ENCODE measurements at regions not wholly inside any gene's neighbourhood (a gene's known extent, or its start where the extent isn't known, plus 50 kb on each side); places are given as distances from the start of the nearest gene placed in this dataset.

DNA sequence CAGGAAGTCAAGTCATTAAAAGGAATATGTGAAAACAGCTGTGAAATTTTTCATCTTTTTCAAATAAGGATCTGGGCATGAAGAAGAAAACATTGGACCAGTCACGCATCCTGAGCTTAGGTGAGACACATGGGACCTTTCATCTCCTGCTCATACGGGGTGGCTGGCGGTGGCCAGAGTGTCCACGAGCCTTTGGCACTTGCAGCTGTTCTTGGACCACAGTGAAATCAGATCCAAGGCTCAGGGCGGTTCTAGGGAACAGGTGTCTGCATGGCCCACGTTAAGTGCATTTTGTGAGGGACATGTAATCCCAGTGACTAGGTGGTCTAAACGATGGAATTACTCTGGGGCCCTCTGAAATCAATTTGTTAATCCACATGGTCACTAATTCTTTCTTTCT, 212.7 kb upstream of the COPS8 start:
- ChIA-PET POLR2A (no interaction called here), CTCF (interaction anchor here (0.6 kb wide), 1 partner anchor 116 kb away, joined by 3 read pairs; no protein-coding TSS in a partner anchor)
- BruUV-seq (replicated peaks): no TSS peak
- Mint-ChIP-seq H3K27ac (ENCODE audit: low read depth, unreplicated experiment) (no peak overlapping the region), H3K9me3 (ENCODE audit: unreplicated experiment) (no peaks in the 10 kb centered on the region), H3K27me3 (ENCODE audit: insufficient read depth, unreplicated experiment) (no peaks in the 10 kb centered on the region), H3K4me3 (ENCODE audit: unreplicated experiment) (no peak overlapping the region), H3K36me3 (ENCODE audit: insufficient read depth, unreplicated experiment) (no peaks in the 10 kb centered on the region), H3K4me1 (ENCODE audit: insufficient read depth, unreplicated experiment) (peaks cover 19% of the 10 kb centered on the region)
- intact Hi-C loops (cut with micrococcal nuclease): loop anchor here (10.0 kb wide), 2 partner anchors 102 to 158 kb away; no protein-coding TSS in a partner anchor
- DNase-seq (ENCODE audit: unreplicated experiment): no peak
- TF ChIP-seq, protein P1, sequence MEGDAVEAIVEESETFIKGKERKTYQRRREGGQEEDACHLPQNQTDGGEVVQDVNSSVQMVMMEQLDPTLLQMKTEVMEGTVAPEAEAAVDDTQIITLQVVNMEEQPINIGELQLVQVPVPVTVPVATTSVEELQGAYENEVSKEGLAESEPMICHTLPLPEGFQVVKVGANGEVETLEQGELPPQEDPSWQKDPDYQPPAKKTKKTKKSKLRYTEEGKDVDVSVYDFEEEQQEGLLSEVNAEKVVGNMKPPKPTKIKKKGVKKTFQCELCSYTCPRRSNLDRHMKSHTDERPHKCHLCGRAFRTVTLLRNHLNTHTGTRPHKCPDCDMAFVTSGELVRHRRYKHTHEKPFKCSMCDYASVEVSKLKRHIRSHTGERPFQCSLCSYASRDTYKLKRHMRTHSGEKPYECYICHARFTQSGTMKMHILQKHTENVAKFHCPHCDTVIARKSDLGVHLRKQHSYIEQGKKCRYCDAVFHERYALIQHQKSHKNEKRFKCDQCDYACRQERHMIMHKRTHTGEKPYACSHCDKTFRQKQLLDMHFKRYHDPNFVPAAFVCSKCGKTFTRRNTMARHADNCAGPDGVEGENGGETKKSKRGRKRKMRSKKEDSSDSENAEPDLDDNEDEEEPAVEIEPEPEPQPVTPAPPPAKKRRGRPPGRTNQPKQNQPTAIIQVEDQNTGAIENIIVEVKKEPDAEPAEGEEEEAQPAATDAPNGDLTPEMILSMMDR (IDR thresholded peaks at IDR 0.05; ENCODE audit: unreplicated experiment): no peak

DNA sequence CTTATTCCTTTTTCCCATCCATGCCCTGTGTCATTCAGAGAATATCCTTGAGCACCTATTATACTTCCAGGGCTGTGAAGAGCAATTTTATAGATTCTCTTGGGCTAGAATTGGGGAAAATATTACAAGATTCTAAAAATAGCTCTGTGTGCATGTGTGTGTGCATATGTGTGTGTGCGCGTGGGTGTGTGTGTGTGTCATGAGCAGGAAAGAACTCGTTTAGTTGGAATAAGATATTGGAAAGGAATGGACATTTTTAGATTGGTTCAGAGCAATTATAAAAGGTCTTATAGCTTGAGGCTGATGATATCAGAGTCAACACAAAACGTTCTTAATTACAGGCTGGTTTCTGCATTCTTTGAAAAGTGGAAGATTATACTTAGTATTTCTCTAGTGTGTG, 212.1 kb upstream of the COPS8 start:
- Mint-ChIP-seq H3K4me1 (ENCODE audit: insufficient read depth, unreplicated experiment) (peaks cover 19% of the 10 kb centered on the region), H3K27ac (ENCODE audit: low read depth, unreplicated experiment) (no peak overlapping the region), H3K9me3 (ENCODE audit: unreplicated experiment) (no peaks in the 10 kb centered on the region), H3K27me3 (ENCODE audit: insufficient read depth, unreplicated experiment) (no peaks in the 10 kb centered on the region), H3K4me3 (ENCODE audit: unreplicated experiment) (no peak overlapping the region), H3K36me3 (ENCODE audit: insufficient read depth, unreplicated experiment) (no peaks in the 10 kb centered on the region)
- TF ChIP-seq, protein P1 (IDR thresholded peaks at IDR 0.05; ENCODE audit: unreplicated experiment): no peak
- BruUV-seq (replicated peaks): no TSS peak
- intact Hi-C loops (cut with micrococcal nuclease): loop anchor here (10.0 kb wide), 2 partner anchors 101 to 159 kb away; no protein-coding TSS in a partner anchor
- ChIA-PET POLR2A (no interaction called here), CTCF (interaction anchor here (0.6 kb wide), 1 partner anchor 115 kb away, joined by 3 read pairs; no protein-coding TSS in a partner anchor)
- no peak for DNase-seq (ENCODE audit: unreplicated experiment)

DNA sequence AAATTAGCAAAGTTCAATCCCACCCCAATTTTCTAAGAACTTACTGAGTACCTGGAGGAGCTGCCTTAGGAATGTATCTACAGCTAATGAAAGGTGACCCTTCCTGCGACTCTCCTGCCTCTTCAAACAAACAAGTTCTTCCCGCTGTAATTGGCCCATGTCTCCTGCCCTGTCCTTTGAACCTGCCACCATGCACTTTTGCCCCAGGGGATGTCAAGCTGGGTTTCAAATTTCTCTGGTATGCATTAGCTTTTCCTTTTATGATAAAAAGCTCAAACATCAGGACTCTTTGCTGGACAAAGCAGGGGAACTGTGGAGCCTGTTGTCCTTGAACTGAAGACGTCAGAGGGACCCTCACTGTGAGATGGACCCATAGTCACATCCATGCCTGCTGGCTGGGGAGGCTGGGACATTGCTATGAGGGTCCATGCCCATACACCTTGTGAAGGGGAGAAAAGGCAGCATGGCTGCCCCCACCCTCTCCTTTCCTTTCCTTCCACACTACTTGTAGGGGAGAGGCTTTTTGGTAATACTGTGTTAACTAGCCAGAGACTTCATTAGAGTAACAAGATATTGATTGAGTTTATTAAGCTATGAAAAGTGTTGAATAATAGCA, 210.7 kb upstream of the COPS8 start:
- TF ChIP-seq, protein P1 (IDR thresholded peaks at IDR 0.05; ENCODE audit: unreplicated experiment): no peak
- H3K27ac Mint-ChIP-seq (ENCODE audit: low read depth, unreplicated experiment): peak overlapping the region; percentile 39
- H3K4me1 Mint-ChIP-seq (ENCODE audit: insufficient read depth, unreplicated experiment): peaks cover 29% of the 10 kb centered on the region
- no peaks in the 10 kb centered on the region for H3K36me3 Mint-ChIP-seq (ENCODE audit: insufficient read depth, unreplicated experiment)
- intact Hi-C loops (cut with micrococcal nuclease): loop anchor here (10.0 kb wide), 2 partner anchors 100 to 160 kb away; no protein-coding TSS in a partner anchor
- DNase-seq (ENCODE audit: unreplicated experiment): no peak
- H3K9me3 Mint-ChIP-seq (ENCODE audit: unreplicated experiment): no peaks in the 10 kb centered on the region
- H3K27me3 Mint-ChIP-seq (ENCODE audit: insufficient read depth, unreplicated experiment): no peaks in the 10 kb centered on the region
- POLR2A ChIA-PET: interaction anchor here (0.5 to 1.6 kb wide), 2 partner anchors 233 to 822 kb away, joined by 3 to 4 read pairs; no protein-coding TSS in a partner anchor
- BruUV-seq (replicated peaks): no TSS peak
- CTCF ChIA-PET: no interaction called here
- no peak overlapping the region for H3K4me3 Mint-ChIP-seq (ENCODE audit: unreplicated experiment)

DNA sequence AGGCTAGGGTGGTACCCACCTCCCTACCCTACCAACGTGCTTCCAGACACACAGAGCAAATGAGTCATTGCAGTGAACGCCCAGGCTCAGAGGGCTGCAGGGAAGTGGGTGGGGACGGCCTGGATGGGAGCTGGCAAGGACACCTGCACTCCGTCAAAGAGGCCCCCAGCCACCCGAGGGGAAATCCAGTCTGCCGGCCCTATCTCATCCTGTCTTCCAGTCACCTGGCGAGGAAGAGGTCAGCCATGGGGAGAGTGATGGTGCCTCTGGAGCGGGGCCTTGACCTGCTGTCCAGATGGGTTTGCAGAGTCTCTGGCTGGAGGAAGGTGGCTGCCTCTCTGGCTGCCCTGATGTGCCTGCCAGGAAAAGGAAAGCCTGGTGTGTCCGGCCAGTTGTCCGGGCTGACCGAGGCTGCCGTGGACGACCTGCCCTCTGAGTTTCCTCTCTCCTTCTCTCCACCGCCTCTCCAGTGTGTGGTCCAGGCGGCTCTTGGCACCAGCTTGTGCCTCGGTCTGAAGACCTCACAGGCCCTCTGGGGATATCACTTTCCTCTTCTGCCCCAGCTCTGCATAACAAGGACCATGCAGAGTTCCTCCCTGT, 209.7 kb upstream of the COPS8 start:
- ChIA-PET CTCF (interaction anchor here (0.9 kb wide), 1 partner anchor 363 kb away, joined by 5 read pairs; no protein-coding TSS in a partner anchor), POLR2A (interaction anchor here (0.9 to 1.6 kb wide), 2 partner anchors 16 to 234 kb away, joined by 3 to 4 read pairs; no protein-coding TSS in a partner anchor)
- BruUV-seq (replicated peaks): no TSS peak
- DNase-seq (ENCODE audit: unreplicated experiment): peak; percentile 63
- TF ChIP-seq, protein P1 (IDR thresholded peaks at IDR 0.05; ENCODE audit: unreplicated experiment): no peak
- peaks cover 29% of the 10 kb centered on the region for H3K4me1 Mint-ChIP-seq (ENCODE audit: insufficient read depth, unreplicated experiment)
- H3K4me3 Mint-ChIP-seq (ENCODE audit: unreplicated experiment): no peak overlapping the region
- no peaks in the 10 kb centered on the region for H3K9me3 Mint-ChIP-seq (ENCODE audit: unreplicated experiment)
- no peak overlapping the region for H3K27ac Mint-ChIP-seq (ENCODE audit: low read depth, unreplicated experiment)
- no peaks in the 10 kb centered on the region for H3K36me3 Mint-ChIP-seq (ENCODE audit: insufficient read depth, unreplicated experiment)
- H3K27me3 Mint-ChIP-seq (ENCODE audit: insufficient read depth, unreplicated experiment): no peaks in the 10 kb centered on the region
- intact Hi-C loops (cut with micrococcal nuclease): loop anchor here (10.0 kb wide), 2 partner anchors 99 to 161 kb away; no protein-coding TSS in a partner anchor

Data from MCF 10A (cell line).